ENCODE measurements at regions not wholly inside any gene's neighbourhood (a gene's known extent, or its start where the extent isn't known, plus 50 kb on each side); places are given as distances from the start of the nearest gene placed in this dataset.

DNA sequence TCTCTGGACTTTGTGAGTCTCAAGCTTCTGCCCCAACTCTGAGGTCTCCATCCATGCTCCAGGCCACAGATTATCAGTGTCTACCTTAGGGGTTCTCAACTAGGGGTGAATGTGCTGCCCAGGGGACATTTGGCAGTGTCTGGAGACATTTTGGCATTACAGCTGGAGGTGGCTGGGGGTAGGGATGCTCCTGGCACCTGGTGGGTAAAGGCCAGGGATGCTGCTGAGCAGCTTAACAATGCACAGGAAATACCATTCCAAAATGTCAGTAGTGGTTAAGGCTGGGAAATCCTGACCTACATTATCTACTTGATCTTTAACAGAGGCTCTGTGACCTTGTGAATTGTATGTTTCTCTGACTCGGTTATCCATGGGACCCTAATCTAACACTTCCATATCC, 67.3 kb upstream of the PALS2 start:
- no peak overlapping the region for H3K27ac ChIP-seq (ENCODE audit: low read length)
- H3K36me3 ChIP-seq (ENCODE audit: control insufficient read depth, low read depth, low read length), result no peaks in the 10 kb centered on the region
- H3K27me3 ChIP-seq (ENCODE audit: control insufficient read depth, insufficient read depth, low read length), result no peaks in the 10 kb centered on the region
- no peaks in the 10 kb centered on the region for H3K9me3 ChIP-seq (ENCODE audit: control insufficient read depth, low read depth, low read length)
- H3K4me3 ChIP-seq (ENCODE audit: low read length), result no peak overlapping the region
- no peak overlapping the region for H3K9ac ChIP-seq (ENCODE audit: low read length)
- H3K4me1 ChIP-seq (ENCODE audit: control insufficient read depth, low read depth, low read length), result peaks cover 20% of the 10 kb centered on the region

DNA sequence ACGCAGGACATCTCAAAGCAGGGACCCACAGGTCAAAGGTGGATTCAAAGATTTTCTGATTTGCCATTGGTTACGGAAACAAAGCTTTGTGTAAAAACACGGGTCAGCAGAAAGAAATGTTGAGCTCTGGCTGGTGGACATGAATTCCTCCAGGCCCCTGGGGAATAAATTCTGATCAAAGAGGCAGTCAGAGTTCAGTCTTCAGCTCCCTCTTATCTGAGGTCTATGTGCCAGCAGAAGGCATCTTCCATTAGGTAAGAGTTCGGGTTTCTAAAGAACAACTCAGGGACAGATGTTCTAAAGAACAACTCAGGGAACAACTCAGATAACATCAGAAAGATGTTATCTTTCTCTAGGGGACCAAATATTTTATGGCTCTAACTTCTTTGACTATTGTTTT, 64.9 kb upstream of the PALS2 start:
- Histone ChIP-seq H3K36me3 (ENCODE audit: control insufficient read depth, low read depth, low read length) (no peaks in the 10 kb centered on the region), H3K9ac (ENCODE audit: low read length) (no peak overlapping the region), H3K9me3 (ENCODE audit: control insufficient read depth, low read depth, low read length) (no peaks in the 10 kb centered on the region), H3K4me1 (ENCODE audit: control insufficient read depth, low read depth, low read length) (peaks cover 15% of the 10 kb centered on the region), H3K4me3 (ENCODE audit: low read length) (no peak overlapping the region), H3K27me3 (ENCODE audit: control insufficient read depth, insufficient read depth, low read length) (no peaks in the 10 kb centered on the region), H3K27ac (ENCODE audit: low read length) (no peak overlapping the region)

DNA sequence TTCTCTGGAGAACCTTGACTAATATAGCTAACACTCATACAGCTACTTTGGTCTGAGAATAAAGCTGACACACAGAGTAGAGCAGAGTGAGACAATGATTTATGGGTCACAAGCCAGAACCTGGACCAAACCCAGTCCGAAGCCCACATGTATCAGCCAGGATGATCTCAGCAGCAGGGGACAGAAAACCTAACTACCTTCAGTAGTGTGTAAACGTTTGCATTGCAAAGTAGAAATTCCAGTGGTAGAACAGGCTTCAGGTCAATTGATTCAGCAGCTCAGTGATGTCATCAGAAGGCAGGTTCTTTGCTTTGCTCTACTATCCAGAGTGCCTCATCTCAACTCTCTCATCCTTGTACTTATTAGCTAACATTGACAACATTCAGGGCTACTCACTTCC, 62.5 kb upstream of the PALS2 start:
- Histone ChIP-seq H3K27me3 (ENCODE audit: control insufficient read depth, insufficient read depth, low read length) (no peaks in the 10 kb centered on the region), H3K36me3 (ENCODE audit: control insufficient read depth, low read depth, low read length) (no peaks in the 10 kb centered on the region)

DNA sequence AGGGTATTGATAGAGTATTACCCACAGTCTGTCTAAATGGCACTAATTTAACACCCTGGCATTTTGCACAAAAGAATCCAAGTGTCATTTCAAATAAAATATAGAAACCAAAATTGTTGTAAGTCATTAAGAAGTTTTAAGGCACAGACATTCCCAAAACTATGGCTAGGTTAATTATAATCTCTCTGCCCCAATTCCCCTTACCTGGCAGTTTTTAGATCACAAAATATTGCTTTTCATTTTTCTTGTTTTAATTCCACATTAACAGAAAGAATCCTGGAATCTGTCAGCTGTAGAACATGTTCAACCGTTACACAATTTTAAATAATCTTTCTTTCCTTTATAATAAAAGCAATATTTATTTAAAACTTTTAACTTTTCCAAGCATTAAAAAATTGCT, 56.1 kb upstream of the PALS2 start:
- no peak overlapping the region for H3K9ac ChIP-seq (ENCODE audit: low read length)
- no peaks in the 10 kb centered on the region for H3K36me3 ChIP-seq (ENCODE audit: control insufficient read depth, low read depth, low read length)
- no peak overlapping the region for H3K27ac ChIP-seq (ENCODE audit: low read length)
- H3K4me1 ChIP-seq (ENCODE audit: control insufficient read depth, low read depth, low read length), result peaks cover 9% of the 10 kb centered on the region
- no peaks in the 10 kb centered on the region for H3K9me3 ChIP-seq (ENCODE audit: control insufficient read depth, low read depth, low read length)
- H3K27me3 ChIP-seq (ENCODE audit: control insufficient read depth, insufficient read depth, low read length), result no peaks in the 10 kb centered on the region
- H3K4me3 ChIP-seq (ENCODE audit: low read length), result no peak overlapping the region

More for the DNA sequence above, 62.5 kb upstream of the PALS2 start:
- Histone ChIP-seq H3K4me3 (ENCODE audit: low read length) (no peak overlapping the region), H3K27ac (ENCODE audit: low read length) (no peak overlapping the region), H3K9ac (ENCODE audit: low read length) (no peak overlapping the region), H3K4me1 (ENCODE audit: control insufficient read depth, low read depth, low read length) (peaks cover 2% of the 10 kb centered on the region), H3K9me3 (ENCODE audit: control insufficient read depth, low read depth, low read length) (no peaks in the 10 kb centered on the region)

DNA sequence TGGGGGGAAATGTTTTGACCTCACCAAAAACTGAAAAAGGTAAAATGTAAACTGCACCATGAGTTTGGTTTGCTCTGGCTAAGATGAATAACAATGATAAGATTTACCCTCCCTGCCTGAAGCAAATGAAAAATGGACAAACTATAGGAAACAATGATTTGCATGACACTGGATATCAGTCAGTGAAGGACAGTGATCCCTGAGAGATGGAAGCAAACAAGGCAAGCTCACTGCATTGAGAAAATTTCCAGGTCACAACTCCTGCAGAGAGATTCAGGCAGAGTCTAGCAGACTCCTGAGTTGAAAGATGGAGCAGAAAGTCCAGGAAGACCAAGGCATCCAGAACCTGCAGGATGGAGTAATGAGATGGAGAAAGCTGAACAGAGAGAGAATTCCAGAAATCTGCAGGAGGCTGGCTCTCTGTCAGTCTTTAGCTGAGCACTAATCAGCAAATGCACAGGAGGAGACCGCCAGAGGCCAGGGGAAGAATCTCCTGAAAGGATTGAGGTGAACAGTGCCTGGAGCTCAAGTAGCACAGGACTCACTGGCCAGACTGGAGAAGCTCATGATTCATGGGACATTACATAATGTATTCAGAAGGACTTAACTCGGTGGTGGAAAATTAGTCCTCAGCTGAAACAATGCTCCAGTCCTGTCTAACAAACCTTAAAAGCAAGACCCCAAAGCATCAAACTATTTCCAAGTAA, 51.2 kb upstream of the PALS2 start:
- H3K4me1 ChIP-seq (ENCODE audit: control insufficient read depth, low read depth, low read length), result peaks cover 22% of the 10 kb centered on the region
- H3K27ac ChIP-seq (ENCODE audit: low read length), result no peak overlapping the region
- no peaks in the 10 kb centered on the region for H3K9me3 ChIP-seq (ENCODE audit: control insufficient read depth, low read depth, low read length)
- H3K9ac ChIP-seq (ENCODE audit: low read length), result no peak overlapping the region
- H3K4me3 ChIP-seq (ENCODE audit: low read length), result no peak overlapping the region
- no peaks in the 10 kb centered on the region for H3K36me3 ChIP-seq (ENCODE audit: control insufficient read depth, low read depth, low read length)
- H3K27me3 ChIP-seq (ENCODE audit: control insufficient read depth, insufficient read depth, low read length), result no peaks in the 10 kb centered on the region
